NCI-H510A treated with DMSO at 0.1 percent for 48 hours (cell line): ENCODE measurements at regions not wholly inside any gene's neighbourhood (a gene's known extent, or its start where the extent isn't known, plus 50 kb on each side); places are given as distances from the start of the nearest gene placed in this dataset.
A peak's percentile ranks its signal among the peaks of the same experiment; 100 is the strongest.

Experiments used
- DNase-seq: peaks from one replicate; lab custom pipeline; 2025; lab: John Stamatoyannopoulos, UW

GRCh38 chr4:123278755-123279154, 117.8 kb upstream of the SPRY1 start:
- DNase-seq, result no peak

DNA sequence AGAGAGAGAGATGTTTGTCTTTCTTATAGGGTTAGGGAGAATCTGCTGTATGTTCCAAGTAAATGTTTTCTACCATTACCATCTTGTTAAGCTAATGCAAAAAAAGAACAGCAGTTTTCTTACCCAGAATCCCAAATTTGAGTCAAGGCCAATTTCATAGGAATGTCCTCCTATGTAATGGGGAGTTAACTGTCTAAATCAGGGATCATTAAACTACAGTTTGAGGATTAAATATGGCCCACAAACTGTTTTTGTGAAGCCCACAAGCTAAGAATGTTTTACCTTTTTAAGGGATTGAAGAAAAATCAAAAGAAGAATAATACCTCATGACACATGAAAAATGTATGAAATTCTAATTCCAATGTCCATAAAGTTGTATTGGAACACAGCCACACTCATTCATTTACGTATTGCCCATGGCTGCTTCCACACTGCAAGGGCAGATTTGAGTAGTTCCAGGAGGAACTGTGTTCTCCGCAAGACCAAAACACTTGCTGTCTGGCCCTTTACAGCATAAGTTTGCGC, 113.2 kb upstream of the SPRY1 start:
- DNase-seq, result no peak

- DNase-seq, result no peak
Measured at GRCh38 chr4:123284168-123284567, 112.4 kb upstream of the SPRY1 start.

DNA sequence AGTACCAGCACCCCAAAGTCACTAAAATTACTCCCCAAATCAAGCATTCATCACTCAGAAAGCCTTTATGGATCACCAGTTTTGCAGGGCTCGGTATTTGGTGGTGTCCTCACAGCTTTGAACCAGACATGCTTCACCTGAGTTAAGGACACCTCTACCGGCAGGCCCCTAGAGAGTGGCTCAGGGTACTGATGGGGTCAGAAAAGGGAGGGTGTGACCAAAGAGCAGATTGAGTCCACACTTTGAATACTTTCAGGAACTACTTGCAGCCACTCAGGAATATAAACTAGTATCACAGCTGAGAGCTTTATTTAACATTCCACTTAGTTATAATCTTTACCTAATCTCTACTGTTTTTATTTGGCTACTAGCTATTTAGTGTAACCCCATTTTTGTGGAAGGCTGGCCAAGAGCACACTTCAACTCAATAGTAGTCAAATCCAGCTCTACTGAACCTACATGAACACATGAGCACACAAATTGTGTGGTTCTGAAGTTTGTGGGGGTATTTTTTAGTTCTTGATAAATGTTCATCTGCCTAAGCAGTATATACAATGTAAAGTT, 109.6 kb upstream of the SPRY1 start:
- no peak for DNase-seq

GRCh38 chr4:123288309-123289025, 108.1 kb upstream of the SPRY1 start:
- DNase-seq, result no peak

DNA sequence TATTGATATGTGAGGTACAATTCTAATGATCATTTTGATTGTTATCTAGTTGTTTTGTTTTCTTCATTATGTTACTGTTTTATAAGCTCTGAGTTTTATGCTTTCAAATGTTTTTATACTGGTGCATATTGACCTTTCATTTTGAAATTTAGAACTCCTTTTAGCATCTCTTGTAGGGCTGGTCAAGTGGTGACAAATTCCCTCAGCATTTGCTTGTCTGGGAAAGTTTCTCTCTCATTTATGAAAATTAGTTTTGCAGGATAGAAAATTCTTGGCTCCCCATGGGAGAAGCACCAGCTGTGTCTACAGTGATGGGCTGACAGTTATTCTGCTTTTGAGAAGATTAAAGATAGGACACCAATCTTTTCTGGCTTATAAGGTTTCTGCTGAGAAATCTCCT, 105.3 kb upstream of the SPRY1 start:
- DNase-seq, result no peak

DNA sequence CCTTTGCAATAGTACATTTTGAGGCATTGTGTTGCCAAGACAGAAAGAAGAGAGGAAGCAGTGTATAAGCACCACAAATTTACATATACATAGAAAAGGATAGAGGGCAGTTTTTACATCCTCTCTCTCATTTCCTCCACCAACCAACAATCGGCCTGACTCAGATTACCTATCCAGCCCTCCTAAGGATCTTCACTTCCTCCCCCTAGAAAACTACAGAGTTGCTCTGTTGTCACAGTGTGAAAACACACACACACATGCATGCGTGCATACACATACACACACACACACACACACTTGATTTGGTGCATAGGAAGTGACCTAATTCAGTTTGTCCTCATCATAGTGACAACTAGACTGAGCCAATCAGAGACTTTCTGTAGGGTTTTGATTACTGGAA, 98.8 kb upstream of the SPRY1 start:
- no peak for DNase-seq

- no peak for DNase-seq
Measured at GRCh38 chr4:123298261-123298660, 98.3 kb upstream of the SPRY1 start.

- DNase-seq, result no peak
Measured at GRCh38 chr4:123298801-123299200, 97.8 kb upstream of the SPRY1 start.

DNA sequence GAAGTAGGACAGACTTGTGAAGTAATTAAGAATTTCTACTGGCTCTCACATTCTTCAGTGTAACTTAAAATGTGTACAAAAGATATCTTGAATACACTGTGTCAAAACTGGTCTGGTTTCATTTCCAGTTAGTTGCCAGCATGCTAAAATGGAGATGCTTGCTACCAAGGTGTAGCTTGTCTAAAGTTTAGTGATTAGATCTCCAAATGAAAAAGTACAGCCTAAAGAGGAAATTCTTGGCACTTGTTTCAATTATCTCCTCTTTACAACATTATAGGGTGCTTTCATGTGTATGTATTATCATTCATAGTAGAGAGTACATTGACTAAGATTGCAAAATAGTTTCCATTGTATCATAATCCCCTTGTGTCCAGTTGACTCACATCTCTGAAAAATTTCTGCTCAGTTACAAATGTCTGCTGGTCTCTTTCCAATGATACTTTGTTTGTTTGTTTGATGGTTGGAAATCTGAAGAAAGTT, 97.3 kb upstream of the SPRY1 start:
- no peak for DNase-seq

GRCh38 chr4:123300222-123301039, 96.2 kb upstream of the SPRY1 start:
- DNase-seq, result no peak

GRCh38 chr4:123301923-123302322, 94.7 kb upstream of the SPRY1 start:
- no peak for DNase-seq

DNA sequence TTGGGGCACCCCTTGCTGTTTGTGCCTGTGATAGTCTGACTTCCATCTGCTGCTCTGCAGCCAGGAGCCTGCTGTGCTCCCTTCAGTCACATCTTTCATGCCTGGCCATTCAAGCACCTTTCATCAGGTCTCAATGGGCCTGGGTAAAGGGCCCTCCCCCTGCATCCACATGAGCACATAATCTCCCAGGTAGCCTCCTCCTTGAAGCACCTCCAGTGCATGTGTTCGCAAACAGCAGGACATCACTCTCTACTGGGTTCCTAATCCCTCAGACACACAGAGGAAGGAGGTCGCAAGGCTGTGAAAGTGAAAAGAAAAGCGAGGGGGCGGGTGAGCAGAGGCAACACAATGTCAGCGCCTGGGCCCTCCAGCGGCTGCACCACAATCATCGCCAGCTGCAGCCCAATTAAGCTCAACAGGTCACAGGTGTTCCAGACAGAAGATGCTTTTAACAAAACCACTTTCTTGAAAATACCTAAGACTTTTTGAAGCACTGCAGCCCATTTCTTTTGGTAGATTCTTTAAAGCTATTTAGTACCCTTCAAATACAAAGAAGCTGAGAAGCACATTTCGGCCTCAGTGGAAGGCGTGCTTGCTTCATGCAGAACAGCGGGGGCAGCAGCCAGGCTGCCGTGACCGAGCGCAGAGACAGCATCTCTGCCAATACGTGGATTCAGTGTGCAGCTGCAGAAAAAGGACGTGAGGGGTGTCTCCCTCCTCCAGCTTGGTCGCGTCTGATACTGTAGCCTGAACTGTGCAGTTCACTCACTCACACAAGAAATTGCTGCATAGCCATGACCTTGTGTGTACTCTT, 92.2 kb upstream of the SPRY1 start:
- peak; percentile 30 for DNase-seq

DNA sequence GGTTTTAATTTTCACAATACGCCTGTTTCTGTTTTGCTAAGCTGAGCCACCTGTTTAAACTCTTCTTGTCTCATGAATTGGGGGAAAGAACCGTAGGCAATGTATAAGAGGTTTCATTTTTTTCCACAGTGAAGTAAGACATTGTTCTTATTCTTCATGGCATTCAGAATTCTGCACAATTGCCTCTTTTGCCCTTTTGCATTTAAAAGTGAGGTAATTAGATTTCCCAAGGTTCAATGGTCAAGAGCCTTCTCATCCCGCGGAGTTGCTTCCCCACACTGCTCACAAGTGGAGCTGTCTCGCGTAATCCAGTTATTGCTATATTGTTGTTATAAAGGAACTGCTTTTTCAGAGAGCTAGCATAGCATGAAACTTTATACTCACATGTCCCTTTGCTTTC, 90.9 kb upstream of the SPRY1 start:
- no peak for DNase-seq

DNA sequence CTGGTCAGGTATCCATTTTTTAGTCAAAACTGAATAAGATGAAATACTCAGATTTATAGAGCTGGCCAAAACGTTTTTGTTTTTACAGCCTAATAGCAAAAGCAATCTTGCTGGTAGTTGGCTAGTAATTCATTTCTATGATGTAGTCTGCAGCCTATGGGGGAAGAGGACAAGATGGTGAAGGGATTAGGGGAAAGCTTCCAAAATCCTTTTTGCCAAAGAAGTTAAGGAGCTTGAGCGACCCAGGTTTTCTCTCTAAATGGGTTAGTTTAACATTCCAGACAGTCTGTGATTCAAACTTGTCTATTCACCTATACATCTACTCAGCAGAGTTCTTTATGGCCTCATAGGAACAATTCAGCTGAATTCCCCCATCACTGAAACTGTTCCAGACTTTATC, 89.8 kb upstream of the SPRY1 start:
- no peak for DNase-seq

- no peak for DNase-seq
Measured at GRCh38 chr4:123308667-123309066, 87.9 kb upstream of the SPRY1 start.

DNA sequence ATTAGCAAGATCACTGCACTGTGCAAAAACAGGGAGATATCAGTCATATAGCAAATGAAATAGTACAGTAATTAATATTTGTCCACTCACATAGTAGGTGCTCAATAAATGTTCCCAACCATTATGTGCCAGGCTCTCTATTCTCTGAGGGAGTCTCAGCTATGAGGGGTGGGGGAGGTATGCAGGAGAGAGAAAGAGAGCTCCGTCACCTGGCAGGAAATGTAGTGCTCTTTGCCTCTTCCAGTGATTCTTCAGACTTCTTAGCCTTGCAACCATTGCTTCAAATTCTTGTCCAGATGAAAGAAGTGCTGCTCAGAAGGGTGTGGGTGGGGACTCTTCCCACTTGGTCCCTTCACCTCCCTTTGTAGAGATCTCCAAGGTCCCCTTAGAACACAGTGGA, 84.5 kb upstream of the SPRY1 start:
- DNase-seq, result no peak

DNA sequence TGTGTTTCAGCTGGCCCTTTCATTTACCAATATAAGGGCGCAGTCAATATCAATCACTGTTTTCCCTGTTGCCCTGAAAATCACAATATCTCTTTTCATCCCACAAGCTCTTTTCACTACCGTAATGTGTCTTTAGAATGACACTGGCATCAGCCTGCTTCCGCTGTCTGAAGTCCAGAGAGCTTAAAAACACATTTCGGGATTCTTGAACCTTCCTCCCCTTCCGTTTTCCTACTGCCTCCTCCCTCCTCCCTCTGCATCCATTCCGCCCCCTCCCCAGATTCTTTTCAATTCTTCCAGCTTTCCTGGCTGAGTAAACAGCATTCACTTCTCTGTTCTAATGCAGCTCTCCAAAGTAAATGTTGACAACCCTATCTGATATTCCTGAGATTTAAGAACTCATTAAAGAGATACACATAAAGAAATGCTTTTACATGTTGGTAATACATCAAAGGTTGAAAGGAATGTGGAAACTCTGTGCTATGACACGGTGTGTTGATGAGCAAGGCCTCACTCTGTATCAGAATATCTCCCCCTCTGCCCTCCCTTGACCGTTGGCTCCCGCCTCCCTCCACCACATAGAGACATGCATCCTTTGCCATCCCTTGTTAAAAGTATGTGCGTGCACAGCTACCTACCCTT, 83.5 kb upstream of the SPRY1 start:
- no peak for DNase-seq

- DNase-seq, result no peak
Measured at GRCh38 chr4:123315617-123316016, 81.0 kb upstream of the SPRY1 start.

GRCh38 chr4:123317211-123317610, 79.4 kb upstream of the SPRY1 start:
- DNase-seq, result no peak

DNA sequence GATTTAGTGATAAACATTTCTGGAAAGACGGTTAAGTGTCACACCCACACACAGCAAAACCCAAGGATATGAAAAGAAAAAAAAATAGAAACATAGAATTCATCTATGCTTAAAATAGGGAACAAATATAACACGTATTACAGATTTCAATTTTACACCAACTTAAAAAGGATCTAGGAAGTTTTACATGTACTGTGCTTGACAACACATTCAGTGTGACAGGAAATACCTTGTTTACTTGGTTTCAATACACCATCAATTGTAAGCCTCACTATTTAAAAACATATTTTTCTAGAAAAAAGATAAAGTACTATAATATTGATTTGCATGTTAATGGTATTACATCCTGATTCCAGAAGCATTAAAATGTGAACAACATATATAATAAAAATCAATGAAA, 77.0 kb upstream of the SPRY1 start:
- DNase-seq, result no peak

DNA sequence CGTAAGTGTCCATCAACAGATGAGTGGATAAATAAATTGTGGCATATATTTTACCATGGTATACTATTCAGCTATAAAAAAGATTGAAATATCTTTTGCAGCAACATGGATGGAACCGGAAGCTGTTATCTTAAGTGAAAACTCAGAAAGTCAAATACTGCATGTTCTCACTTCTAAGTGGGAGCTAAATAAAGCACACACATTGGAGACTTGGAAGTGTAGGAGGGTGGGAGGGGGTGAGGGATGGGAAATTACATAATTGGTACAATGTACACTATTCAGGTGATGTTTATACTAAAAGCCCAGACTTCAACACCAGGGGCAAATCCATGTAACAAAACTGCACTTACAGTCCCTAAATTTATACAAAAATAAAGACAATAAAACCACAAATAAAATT, 72.6 kb upstream of the SPRY1 start:
- DNase-seq, result no peak
